GM19395 (cell line): ENCODE measurements at regions not wholly inside any gene's neighbourhood (a gene's known extent, or its start where the extent isn't known, plus 50 kb on each side); places are given as distances from the start of the nearest gene placed in this dataset.

Experiments
- ATAC-seq: cut with Tn5 transposase; IDR thresholded peaks from one replicate; pipeline ENCODE4 v1.9.1; 2021; ENCODE audit warnings: mild to moderate bottlenecking, moderate library complexity; ENCODE audit not compliant: unreplicated experiment

DNA sequence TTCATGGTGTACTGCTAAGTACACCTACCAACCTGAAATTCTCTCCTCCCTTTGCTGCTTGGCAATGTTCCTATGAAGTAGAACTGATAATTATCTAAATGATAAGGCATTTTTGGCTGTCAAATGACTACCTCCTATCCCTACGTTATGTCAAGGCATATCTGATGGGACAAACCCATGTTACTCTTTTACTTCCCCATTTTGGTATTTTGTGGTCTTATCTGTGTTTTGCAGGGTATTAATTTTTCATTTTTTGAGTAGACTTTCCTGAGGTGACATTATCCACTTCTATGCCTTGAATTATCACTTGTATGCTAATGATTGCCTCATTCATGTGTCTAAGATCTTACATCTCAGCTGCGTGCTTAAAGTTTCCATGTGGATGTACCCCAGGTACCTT, 499.6 kb upstream of the B3GALT2 start:
- ATAC-seq, result no peak

DNA sequence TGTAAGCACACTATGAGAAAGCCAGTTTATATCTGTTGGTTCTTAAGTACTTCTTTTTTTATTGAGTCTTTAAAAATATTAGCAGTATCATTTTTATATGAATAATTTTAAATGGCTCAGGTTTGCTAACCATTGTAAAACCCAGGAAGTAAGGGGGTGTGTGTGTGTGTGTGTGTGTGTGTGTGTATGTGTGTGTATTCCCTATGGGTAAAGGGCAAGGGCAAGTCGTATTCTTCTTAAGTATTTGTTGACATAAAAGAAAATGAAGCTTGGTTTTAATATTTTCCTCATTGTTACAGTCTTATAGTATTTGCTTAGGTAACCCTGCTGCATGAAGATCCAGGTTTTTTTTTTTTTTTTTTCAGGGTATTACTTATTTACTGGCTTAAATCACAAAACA, 495.0 kb upstream of the B3GALT2 start:
- ATAC-seq, result no peak

DNA sequence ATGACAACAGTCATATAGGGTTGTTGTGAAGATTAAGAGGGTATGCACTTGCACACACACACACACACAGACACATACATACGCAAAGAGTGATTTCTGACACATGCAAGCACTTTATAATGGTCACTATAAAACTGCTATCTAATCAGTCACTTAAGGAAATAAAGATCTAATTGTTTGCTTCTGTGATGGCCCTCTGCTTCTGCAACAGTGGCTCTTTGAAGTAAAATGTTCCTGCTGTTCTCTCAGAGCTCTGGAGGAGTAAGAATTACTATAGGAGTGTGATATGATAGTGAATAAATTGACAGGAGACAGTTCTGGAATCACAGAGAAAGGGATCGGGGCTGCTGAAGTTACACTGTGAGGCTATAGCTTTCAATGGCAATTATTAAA, 494.5 kb upstream of the B3GALT2 start:
- no peak for ATAC-seq

DNA sequence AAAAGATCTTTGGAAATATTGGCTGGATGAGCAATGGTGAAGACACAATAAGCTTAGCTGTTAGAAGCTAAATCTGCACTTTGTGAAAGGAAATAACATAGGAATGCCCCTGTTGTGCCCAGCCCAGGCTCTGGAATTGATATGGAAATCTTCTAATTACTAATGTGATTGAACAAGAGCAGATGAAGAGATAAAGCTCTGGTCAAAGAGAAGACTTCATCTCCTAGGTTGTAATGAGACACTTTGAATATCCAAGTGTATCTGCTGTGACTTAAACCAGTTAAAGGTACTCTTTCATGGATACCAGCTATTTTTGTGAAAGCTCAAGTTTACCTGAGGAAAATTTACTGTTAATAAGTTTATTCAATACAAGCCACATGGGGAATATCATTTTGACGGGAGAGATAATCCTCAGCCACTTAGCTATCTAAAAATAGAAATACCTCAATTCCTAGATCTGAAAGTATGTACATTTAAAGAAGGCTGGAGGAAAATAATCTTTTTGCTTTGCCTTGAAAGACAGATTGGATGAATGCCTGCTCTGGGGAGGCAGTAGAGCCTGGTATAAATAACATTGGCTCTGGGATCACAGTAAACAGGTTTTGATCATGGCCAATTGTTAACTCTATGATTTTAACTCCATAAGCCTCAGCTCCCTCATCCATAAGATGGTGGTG, 494.0 kb upstream of the B3GALT2 start:
- no peak for ATAC-seq

DNA sequence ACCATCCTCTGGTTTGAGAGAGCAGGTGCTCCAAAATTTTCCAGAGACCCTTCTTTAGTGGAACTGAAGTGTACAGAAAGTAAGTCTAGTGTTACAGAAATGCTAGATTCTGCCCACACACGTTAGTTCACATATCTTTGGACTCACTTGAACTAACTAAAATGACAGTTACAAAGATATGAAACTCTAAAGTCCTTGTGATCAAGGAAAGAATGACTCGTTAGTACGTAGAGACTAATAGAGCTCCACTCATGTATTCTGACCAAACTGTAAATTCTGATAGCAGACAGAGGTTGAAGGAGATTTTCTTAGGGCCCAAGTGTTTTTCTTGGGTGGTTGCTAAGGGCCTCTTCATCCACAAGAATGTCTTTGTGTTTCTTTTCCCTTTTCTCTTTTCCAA, 491.5 kb upstream of the B3GALT2 start:
- ATAC-seq, result no peak

DNA sequence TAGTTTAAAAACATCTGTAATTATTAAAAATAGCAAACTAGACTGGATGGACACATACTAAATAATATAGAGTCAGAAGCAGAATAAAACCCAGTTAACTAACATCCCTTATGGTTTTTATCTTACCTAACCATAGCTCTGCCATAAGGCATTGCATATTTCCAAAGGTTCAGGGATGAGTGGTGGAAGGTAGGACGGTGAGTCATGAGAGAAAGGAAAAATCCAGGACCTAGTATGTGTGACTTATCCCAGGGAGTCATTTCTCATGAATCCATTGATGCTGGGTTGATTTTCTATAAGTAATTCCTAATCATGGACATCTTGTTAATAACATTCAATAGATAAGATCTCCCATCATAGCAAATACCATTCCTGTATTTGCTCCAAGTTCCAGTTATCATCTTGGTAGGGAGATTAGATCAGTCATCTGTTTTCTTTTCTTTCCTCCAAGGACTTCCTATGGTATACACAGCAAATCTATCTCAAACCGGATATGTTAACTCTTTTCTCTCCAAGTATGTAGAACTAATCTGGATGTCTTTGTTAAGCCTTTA, 490.7 kb upstream of the B3GALT2 start:
- ATAC-seq, result no peak

DNA sequence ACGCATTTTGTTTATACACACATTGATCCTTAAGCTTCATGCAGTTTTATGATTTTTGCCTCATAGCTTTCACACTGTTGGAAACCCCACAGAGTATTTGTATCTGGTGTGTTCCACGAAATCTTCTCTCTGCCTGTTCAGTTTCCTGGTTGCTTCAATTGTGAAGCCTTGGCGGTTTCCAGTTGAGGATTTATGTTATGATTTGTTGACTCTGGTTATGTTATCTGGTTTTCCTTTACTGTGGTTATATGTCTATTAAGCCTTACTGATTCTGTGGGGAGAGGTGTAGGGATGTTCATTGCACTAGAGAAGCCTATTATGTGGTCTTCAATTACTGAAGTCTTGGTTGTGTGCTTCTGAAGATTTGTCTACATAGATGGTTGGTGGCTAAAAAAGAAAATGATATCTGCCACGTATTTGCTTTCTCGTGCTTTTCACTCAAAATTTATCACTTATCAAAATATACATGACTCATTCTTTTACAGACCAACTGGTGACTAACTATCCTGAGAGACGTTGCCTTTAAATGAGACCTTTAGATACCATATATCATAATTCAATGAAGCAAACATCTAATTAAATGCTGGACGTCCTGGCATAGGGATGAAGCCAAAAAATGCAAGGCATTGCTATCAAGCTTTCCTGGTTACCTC, 488.0 kb upstream of the B3GALT2 start:
- ATAC-seq, result no peak

DNA sequence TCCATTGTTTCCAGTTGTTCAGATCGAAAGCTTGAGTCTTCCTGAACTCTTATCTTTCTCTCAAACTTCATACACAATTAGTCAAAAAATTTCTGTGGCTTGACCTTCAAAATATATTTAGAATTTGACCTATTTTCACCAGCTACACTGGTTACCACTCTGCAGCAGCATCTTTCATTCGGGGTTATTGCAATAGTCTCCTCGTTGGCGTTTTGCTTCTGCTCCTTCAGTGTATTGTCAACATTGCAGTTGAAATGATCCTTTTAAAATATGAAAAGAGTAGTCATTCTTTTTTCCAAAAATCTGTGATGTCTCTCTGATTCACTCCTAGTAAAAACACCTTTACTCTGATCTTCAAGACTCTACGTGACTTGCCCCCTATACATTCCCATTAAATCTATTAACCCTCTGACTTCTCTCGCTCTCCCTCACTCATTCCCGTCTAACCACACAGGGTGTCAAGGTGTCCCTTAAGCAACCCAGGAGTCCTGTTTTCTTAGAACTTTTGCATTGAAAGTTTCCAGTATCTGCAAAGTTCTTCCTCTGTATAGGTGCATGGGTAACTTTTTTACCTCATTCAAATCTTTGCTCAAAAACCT, 480.2 kb upstream of the B3GALT2 start:
- no peak for ATAC-seq

DNA sequence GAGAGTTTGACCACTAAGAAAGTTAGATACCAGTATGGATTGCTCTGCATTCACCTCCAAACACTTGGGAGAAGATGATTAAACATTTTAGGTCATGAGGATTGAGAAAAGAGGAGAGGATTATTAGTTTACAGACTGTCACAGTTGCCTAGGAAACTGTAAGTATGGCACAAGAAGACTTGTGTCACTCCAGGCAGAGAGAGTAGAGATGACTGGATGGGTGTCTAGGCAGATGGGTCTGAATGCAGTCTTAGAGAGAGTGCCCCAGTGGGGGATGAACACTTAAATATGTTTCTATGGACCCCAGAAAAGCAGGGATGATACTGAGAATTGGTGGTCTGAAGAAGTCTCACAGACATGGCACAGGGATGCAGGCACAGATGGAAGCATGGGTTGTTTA, 477.6 kb upstream of the B3GALT2 start:
- no peak for ATAC-seq

DNA sequence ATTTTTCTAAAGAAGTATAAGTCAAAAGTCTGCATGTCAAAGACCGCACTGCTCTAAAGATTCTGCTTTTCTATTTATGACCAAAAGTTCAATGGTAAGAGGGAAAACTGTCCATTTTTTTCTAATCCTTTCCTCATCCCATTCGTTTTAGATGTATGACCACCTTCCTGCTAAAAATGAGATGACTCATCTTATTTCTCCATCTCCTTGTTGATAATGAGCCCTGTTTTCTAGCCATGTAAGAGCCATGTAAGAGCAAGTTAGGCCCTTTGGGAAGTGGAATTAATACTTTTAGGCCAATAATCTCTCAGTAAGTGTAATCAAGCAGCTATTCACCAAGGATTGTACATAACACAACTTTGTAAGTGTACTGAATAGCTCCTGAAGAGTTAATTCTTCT, 475.6 kb upstream of the B3GALT2 start:
- no peak for ATAC-seq

DNA sequence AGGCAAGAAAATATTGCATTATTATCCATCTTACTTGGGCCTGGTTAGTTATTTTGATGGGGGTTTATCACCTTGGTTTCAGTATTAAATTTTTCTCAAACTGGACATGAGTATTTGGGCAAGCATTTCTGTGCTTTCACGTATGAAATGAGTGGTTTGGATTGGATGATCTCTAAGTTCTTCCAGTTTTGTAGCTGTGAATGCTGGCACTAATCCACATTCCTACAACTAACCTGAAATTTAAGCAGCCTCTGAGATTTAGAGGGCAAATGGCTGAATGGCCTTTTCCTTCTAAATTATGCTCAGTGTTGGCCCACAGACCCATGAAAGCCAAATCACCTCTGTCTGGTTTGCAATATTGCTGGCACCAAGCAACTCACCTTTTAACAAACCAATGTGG, 475.0 kb upstream of the B3GALT2 start:
- no peak for ATAC-seq

DNA sequence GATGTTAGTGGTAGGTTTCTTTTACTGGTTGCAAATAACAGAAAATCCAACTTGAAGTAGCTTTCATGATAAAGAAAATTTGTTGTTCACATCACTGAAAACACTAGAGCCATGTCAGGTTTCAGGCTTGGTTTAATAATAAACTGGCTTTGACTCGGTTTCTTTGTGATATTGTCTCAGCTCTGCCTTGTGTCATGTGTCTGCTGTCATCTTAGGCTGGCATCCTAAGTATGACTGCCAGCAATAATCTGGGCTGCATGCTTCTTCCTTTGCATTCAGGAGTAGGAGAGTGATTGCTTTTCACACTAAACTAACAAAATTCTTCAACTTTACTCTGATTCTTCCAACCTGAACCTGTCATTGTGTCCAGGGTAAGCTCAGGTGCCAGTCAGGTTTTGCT, 474.0 kb upstream of the B3GALT2 start:
- ATAC-seq, result no peak

DNA sequence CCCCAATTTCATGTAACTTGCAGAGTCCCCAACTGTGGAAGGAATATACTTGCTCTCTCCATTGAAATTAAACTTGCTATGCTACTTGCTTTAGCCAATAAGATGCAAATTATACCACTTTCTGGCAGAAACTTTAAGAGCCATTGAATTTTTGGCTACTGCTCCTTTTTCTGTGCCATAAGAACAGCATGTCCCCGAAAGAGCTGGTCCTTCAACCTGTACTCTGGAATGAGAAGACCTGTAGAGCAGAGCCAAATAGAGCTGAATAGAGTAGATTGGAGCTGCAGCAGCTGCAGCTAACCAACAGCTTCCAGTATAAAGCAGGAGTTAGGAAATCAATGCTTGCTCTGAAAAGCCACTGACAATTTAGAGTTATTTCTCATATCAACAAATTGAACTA, 472.3 kb upstream of the B3GALT2 start:
- no peak for ATAC-seq

DNA sequence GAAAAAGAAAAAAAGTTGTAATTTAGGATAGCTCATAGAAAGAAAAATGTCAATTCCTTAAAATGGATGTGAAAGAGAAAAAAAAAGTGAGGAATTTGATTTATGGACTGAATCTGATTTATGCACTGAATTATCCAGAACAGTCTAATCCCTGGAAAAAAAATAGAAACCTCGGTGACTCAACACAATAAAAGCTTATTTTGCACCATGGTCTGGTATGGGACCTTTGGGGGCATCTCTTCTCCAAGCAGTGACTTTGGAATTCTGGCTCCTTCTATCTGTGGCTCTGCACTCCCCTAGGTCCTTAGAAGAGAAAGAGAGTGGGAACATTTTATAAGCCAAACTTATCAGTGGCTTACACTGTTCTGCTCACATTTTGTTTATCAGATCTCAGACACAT, 471.7 kb upstream of the B3GALT2 start:
- no peak for ATAC-seq

DNA sequence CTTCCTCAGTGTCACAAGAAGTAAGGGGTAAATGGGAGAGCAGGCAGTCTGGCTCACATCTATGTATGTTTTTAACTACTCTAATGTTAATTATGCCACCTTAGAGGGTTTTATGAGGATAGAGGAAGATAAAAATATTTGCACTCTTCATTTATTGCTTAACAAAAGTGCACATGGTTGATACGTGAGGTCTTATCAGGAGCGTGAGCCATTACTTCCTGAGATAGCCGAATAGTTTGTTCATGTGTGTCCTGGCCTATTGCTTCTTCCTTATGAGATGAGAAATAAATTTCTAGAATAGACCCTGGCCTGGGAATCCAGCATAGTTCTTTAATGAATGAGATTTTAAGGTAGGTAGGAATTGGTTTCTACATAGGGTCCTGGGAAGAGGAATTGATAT, 471.1 kb upstream of the B3GALT2 start:
- ATAC-seq, result no peak

DNA sequence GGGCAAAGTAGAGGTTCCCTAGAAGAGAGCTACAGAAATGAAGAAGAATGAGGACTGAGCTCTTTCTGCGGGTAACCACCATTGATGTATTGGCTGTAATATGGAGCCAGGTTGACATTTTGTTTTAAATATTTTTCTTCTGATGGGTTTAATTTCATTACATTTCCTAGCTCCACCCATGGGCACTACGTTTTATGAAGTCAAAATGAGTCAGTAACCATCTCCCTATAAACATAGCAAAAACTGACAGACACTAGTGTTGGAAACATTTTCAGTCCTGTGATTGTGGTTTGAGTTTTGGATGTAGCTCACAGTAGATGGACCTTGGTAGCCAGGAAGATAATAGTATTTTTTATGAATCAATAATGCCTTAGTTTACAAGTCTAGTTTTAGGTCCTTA, 470.4 kb upstream of the B3GALT2 start:
- no peak for ATAC-seq

DNA sequence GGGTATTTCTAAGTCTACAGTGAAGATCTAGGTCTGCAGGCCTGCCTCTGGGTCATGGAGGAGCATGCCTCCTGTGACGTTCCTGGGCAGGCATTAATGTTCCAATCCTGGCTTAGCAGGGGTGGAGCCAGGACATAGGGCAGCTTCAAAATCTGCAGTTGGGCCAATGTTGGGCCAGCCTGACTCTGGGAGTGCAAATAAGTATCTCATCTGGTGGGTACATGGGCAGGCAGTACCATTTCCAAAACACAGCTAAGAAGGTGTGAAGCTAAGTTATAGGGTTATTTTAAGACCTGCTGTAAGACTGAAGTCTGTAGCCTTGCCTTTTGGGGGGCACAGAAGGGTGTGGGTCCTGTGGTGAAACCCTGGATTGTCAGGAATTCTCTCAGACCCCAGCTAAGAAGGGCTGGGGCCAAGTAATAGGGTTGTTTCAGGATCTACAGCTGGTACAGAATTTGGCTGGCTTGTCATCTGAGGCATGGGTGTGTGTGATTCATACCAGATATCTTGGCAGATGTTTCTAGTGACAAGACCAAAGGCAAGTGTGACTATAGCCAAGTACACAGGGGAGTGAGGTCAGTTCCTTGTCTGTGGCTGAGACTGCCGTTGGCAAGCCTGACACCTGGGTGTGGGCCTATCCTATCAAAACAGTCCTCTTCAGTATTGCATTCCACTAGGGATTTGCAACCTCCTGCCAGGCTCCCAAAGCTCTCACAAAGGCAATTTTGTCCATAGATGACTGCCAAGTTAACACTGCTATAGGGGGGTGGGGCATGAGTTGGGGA, 468.7 kb upstream of the B3GALT2 start:
- ATAC-seq, result no peak

DNA sequence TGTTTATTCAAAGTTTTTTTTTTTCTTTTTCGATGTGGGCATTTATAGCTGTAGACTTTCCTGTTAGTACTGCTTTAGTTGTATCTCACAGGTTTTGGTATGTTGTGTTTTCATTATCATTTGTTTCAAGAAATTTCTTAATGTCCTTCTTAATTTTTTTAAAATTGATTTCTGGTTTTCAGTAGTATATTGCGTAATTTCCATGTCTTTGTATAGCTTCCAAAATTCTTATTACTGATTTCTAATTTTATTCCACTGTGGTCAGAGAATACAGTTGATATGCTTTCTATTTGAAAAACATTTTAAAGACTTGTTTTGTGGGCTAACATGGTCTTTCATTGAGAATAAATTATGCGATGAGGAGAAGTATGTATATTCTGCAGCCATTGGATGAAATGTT, 463.2 kb upstream of the B3GALT2 start:
- no peak for ATAC-seq

DNA sequence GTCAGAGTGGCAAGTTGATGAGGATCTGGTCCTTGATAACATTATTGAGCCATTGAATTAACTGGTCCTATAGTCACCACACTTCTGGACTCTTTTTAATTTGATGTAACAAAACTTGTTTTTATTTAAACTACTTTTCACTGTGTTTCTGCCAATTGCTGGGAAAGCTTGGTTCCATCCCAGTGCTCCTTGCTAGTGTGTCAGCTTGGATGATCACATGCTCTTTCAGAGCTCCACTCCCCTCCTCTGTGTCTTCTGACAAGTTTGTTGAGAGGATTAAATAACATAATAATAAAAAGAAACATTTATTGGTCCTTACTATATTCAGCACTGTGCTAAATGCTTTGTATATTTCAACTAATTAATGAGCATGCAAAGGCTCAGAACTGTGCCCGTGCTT, 448.5 kb upstream of the B3GALT2 start:
- ATAC-seq, result no peak

DNA sequence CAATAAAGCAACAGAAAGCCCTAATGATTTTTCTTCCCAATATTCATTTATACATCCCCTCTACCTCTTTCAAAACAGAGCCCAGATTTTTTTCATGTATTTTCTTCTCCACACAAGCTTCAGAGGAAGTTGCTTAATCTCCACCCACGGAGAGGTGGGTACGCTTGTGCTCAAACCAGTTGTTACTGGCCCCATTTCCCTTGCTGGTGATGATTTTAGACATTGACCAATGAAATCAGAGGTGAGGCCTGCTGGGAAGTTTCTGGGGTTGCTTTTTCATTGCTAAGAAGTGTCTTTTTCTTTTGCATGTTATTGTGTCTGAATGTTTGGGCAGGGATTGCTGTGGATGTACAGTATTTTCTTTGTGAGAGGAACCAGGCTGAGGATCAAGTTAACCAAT, 448.1 kb upstream of the B3GALT2 start:
- no peak for ATAC-seq

DNA sequence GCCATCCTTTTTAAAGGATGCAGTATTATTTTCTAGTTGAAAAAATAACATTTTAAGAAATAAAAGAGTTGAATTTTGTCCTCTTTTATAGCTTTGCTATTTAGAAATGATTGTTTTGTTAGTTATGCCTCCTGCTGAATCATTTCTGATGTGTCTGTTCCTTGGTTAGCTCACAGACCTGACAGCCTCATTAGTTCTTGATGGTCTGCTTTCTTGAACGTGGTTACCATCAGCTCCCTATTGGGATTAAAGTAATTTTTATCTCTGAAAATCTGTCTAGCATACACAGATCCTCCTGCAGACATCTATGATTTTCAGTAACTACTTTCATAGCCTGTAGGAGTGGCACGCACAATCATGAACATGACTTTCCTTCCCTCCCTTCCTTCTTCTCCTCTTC, 447.6 kb upstream of the B3GALT2 start:
- no peak for ATAC-seq

DNA sequence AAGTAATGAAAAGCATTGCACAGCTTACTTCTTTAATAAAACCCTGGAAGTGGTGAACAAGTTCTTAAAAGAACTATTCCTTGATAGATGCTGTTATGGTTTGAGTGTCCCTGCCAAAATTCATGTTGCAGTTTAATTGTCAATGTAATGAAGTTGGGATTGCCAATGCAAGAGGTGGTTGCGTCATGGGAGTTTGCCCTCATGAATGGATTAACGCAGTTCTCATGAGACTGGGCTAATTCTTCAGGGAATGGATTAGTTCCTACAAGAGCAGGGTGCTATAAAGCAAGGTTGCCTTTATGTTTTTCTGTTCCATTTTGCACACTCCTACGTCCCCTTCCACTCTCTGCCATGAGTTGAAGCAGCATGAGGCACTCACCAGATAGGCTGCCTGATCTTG, 446.7 kb upstream of the B3GALT2 start:
- ATAC-seq, result no peak
